ENCODE measurements at regions not wholly inside any gene's neighbourhood (a gene's known extent, or its start where the extent isn't known, plus 50 kb on each side); places are given as distances from the start of the nearest gene placed in this dataset.

DNA sequence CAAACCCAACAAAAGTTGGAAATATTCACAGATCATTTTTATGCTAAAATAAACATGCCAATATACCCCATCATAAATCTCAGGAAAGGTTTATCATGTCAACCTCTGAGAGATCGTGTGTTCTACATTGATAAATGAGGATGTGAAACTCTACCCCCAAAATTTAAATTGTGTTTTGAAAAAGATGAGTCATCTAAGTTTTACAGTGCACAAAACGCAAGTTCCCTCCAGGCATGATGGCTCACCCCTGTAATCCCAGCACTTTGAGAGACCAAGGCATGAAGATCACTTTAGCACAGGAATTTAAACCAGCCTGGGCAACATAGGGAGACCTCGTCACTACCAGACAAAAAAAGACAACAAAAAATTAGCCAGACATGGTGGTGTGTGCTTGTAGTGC, 1487.0 kb upstream of the GBE1 start:
- Histone ChIP-seq H3K4me1 (no peaks in the 10 kb centered on the region), H3K4me3 (no peak overlapping the region), H3K4me2 (no peak overlapping the region), H3K27ac (no peak overlapping the region), H3K9me3 (no peaks in the 10 kb centered on the region)
- no peak for FAIRE-seq
- ChIA-PET POLR2A (no interaction called here), CTCF (no interaction called here)
- 25% methylated on average over 3 of the region's 3 CpGs for WGBS (ENCODE audit: missing lambda C conversion rate)
- DNase-seq (ENCODE audit: low read depth in 1 of 2, low spot score in 1 of 2) = no peak
- no peak for TF ChIP-seq KDM1A (IDR thresholded peaks at IDR 0.05; ENCODE audit: low read depth)
- no peak for TF ChIP-seq MAFK (IDR thresholded peaks at IDR 0.05; ENCODE audit: partially characterized antibody)
- no peak for TF ChIP-seq CHD2 (IDR thresholded peaks at IDR 0.05; ENCODE audit: low read length, partially characterized antibody)
- TF ChIP-seq FOSL2 (IDR thresholded peaks at IDR 0.05) = no peak
- TF ChIP-seq FOSL2 (CRISPR knock-in tag; IDR thresholded peaks at IDR 0.05) = peak; percentile 24; the same call in 1 of the 2 replicates
- TF ChIP-seq RARB (CRISPR knock-in tag; IDR thresholded peaks at IDR 0.05) = no peak
- TF ChIP-seq POLR2A (IDR thresholded peaks at IDR 0.05; ENCODE audit: low read length) = no peak
- no peak for TF ChIP-seq RCOR1 (IDR thresholded peaks at IDR 0.05; ENCODE audit: low read depth, low read length)
- TF ChIP-seq ZC3H11A (IDR thresholded peaks at IDR 0.05) = no peak
- no peak for ATAC-seq

DNA sequence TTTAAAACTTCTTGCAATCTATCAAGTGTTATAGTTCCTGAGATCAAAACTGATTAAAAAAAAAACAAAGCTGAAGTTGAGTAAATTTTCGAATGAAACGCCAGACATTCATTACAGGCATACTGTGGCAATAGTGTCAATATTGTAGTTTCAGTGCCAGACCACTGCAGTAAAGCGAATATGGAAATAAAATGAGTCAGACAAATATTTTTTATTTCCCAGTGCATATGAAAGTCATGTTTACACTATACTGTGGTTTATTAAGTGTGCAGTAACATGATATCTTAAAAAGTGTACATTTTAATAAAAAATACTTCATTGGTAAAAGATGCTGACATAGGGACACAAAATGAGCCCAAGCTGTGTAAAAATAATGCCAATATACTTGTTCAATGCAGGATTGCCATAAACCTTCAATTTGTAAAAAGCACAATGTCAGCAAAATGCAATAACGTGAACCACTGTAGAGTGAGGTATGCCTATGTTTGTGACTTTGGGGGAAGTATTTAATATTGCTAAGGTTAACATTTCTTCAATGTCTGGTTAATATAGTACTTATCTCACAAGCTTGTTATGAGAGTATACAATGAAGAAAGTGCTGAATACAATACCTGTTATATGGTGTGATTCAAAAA, 1473.9 kb upstream of the GBE1 start:
- CTCF ChIA-PET = no interaction called here
- WGBS (ENCODE audit: missing lambda C conversion rate) = 16% methylated on average over 4 of the region's 4 CpGs
- TF ChIP-seq RFX5 (IDR thresholded peaks at IDR 0.05) = no peak
- no peak for TF ChIP-seq TFCP2L1 (CRISPR knock-in tag; IDR thresholded peaks at IDR 0.05)
- TF ChIP-seq MAFK (IDR thresholded peaks at IDR 0.05; ENCODE audit: partially characterized antibody) = peak; percentile 85
- TF ChIP-seq, protein P1, sequence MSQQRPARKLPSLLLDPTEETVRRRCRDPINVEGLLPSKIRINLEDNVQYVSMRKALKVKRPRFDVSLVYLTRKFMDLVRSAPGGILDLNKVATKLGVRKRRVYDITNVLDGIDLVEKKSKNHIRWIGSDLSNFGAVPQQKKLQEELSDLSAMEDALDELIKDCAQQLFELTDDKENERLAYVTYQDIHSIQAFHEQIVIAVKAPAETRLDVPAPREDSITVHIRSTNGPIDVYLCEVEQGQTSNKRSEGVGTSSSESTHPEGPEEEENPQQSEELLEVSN (IDR thresholded peaks at IDR 0.05; ENCODE audit: borderline replicate concordance, low read depth) = no peak
- ATAC-seq (no peak), FAIRE-seq (no peak), DNase-seq (ENCODE audit: low read depth in 1 of 2, low spot score in 1 of 2) (no peak)
- Histone ChIP-seq H3K27ac (no peak overlapping the region), H3K4me1 (no peaks in the 10 kb centered on the region), H3K9me3 (no peaks in the 10 kb centered on the region), H3K4me3 (no peak overlapping the region), H3K4me2 (no peak overlapping the region)
- POLR2A ChIA-PET = no interaction called here

DNA sequence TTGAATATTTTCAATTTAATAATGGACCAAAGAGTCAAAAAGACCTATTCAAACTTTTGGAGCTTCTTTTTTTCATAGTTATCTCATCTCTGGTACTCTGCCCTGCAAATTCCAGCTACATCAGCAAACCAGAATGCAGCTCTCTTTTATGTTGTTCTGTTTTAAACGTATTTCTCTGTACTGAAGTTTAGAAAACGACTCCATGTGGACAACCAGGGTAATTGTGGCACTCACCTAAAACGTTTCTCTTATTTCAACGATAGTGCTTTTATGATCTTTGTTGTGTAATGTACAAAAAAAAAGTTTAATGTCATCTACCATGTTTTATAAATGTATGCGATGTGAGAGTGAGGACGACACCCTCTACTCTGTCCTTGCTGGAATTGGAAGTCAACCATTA, 1472.3 kb upstream of the GBE1 start:
- H3K27ac ChIP-seq = no peak overlapping the region
- no peaks in the 10 kb centered on the region for H3K4me1 ChIP-seq
- whole genome bisulfite sequencing (ENCODE audit: missing lambda C conversion rate) = 24% methylated on average over 6 of the region's 6 CpGs
- POLR2A ChIA-PET = no interaction called here
- H3K9me3 ChIP-seq = no peaks in the 10 kb centered on the region
- TF ChIP-seq HDAC2 (IDR thresholded peaks at IDR 0.05) (no peak), PHF8 (IDR thresholded peaks at IDR 0.05; ENCODE audit: borderline replicate concordance, low read depth) (no peak), EHF (CRISPR knock-in tag; IDR thresholded peaks at IDR 0.05) (no peak), HOXB13 (CRISPR knock-in tag; IDR thresholded peaks at IDR 0.05; ENCODE audit: low read depth) (no peak), POLR2A (IDR thresholded peaks at IDR 0.05; ENCODE audit: low read length) (no peak), JUN (IDR thresholded peaks at IDR 0.05) (no peak), MAFK (IDR thresholded peaks at IDR 0.05; ENCODE audit: partially characterized antibody) (no peak), SREBF2 (IDR thresholded peaks at IDR 0.05) (no peak), MYC (IDR thresholded peaks at IDR 0.05; ENCODE audit: borderline replicate concordance, low read length) (no peak), KDM1A (IDR thresholded peaks at IDR 0.05; ENCODE audit: low read depth) (no peak), HEYL (CRISPR knock-in tag; IDR thresholded peaks at IDR 0.05) (no peak), CBX2 (IDR thresholded peaks at IDR 0.05; ENCODE audit: borderline replicate concordance, low read depth) (no peak), NR3C1 (IDR thresholded peaks at IDR 0.05) (no peak), FOSB (CRISPR knock-in tag; IDR thresholded peaks at IDR 0.05) (no peak)
- TF ChIP-seq, protein P2, sequence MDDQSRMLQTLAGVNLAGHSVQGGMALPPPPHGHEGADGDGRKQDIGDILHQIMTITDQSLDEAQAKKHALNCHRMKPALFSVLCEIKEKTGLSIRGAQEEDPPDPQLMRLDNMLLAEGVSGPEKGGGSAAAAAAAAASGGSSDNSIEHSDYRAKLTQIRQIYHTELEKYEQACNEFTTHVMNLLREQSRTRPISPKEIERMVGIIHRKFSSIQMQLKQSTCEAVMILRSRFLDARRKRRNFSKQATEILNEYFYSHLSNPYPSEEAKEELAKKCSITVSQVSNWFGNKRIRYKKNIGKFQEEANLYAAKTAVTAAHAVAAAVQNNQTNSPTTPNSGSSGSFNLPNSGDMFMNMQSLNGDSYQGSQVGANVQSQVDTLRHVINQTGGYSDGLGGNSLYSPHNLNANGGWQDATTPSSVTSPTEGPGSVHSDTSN (IDR thresholded peaks at IDR 0.05) = no peak
- TF ChIP-seq, protein P3, sequence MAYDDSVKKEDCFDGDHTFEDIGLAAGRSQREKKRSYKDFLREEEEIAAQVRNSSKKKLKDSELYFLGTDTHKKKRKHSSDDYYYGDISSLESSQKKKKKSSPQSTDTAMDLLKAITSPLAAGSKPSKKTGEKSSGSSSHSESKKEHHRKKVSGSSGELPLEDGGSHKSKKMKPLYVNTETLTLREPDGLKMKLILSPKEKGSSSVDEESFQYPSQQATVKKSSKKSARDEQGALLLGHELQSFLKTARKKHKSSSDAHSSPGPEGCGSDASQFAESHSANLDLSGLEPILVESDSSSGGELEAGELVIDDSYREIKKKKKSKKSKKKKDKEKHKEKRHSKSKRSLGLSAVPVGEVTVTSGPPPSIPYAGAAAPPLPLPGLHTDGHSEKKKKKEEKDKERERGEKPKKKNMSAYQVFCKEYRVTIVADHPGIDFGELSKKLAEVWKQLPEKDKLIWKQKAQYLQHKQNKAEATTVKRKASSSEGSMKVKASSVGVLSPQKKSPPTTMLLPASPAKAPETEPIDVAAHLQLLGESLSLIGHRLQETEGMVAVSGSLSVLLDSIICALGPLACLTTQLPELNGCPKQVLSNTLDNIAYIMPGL (CRISPR knock-in tag; IDR thresholded peaks at IDR 0.05; ENCODE audit: borderline replicate concordance) = no peak
- no peak overlapping the region for H3K4me2 ChIP-seq
- FAIRE-seq (no peak), ATAC-seq (peak in 1 of 2 experiments; percentile 54; a peak in 2 of 6 replicates), DNase-seq (ENCODE audit: low read depth in 1 of 2, low spot score in 1 of 2) (peak in 1 of 2 experiments; percentile 14)
- no peak overlapping the region for H3K4me3 ChIP-seq
- CTCF ChIA-PET = no interaction called here
